ENCODE measurements at regions not wholly inside any gene's neighbourhood (a gene's known extent, or its start where the extent isn't known, plus 50 kb on each side); places are given as distances from the start of the nearest gene placed in this dataset.

GRCh38 chr7:25375805-25376600 is 147.7 kb upstream of the NPVF start:
- TF ChIP-seq YY1 (IDR thresholded peaks at IDR 0.05; ENCODE audit: insufficient read depth, insufficient read length) (no peak), SUZ12 (IDR thresholded peaks at IDR 0.05; ENCODE audit: extremely low read depth, insufficient read depth, insufficient read length) (no peak), ZNF274 (IDR thresholded peaks at IDR 0.05; ENCODE audit: low read depth, low read length) (no peak)
- H3K4me1 ChIP-seq (ENCODE audit: insufficient read depth, insufficient read length) = no peaks in the 10 kb centered on the region
- H3K27me3 ChIP-seq (ENCODE audit: insufficient read depth, insufficient read length) = no peaks in the 10 kb centered on the region
- no peaks in the 10 kb centered on the region for H3K36me3 ChIP-seq (ENCODE audit: insufficient read depth, insufficient read length, low read length)
- no peak overlapping the region for H3K4me3 ChIP-seq (ENCODE audit: insufficient read length, low read depth)
- H3K9me3 ChIP-seq (ENCODE audit: insufficient read depth, low read length) = peaks cover 16% of the 10 kb centered on the region
- H3K9ac ChIP-seq (ENCODE audit: insufficient read length, low read depth) = no peak overlapping the region
- DNase-seq (ENCODE audit: low read depth, low spot score) = no peak

GRCh38 chr7:25379351-25380300 is 151.3 kb upstream of the NPVF start:
- no peaks in the 10 kb centered on the region for H3K4me1 ChIP-seq (ENCODE audit: insufficient read depth, insufficient read length)
- no peak overlapping the region for H3K9ac ChIP-seq (ENCODE audit: insufficient read length, low read depth)
- no peaks in the 10 kb centered on the region for H3K9me3 ChIP-seq (ENCODE audit: insufficient read depth, low read length)
- DNase-seq (ENCODE audit: low read depth, low spot score) = no peak
- no peaks in the 10 kb centered on the region for H3K27me3 ChIP-seq (ENCODE audit: insufficient read depth, insufficient read length)
- no peaks in the 10 kb centered on the region for H3K36me3 ChIP-seq (ENCODE audit: insufficient read depth, insufficient read length, low read length)
- H3K4me3 ChIP-seq (ENCODE audit: insufficient read length, low read depth) = no peak overlapping the region
- no peak for TF ChIP-seq YY1 (IDR thresholded peaks at IDR 0.05; ENCODE audit: insufficient read depth, insufficient read length)
- TF ChIP-seq ZNF274 (IDR thresholded peaks at IDR 0.05; ENCODE audit: low read depth, low read length) = no peak
- no peak for TF ChIP-seq SUZ12 (IDR thresholded peaks at IDR 0.05; ENCODE audit: extremely low read depth, insufficient read depth, insufficient read length)

GRCh38 chr7:25381818-25382589 is 153.7 kb upstream of the NPVF start:
- H3K9me3 ChIP-seq (ENCODE audit: insufficient read depth, low read length) = no peaks in the 10 kb centered on the region
- no peaks in the 10 kb centered on the region for H3K27me3 ChIP-seq (ENCODE audit: insufficient read depth, insufficient read length)
- TF ChIP-seq YY1 (IDR thresholded peaks at IDR 0.05; ENCODE audit: insufficient read depth, insufficient read length) (no peak), SUZ12 (IDR thresholded peaks at IDR 0.05; ENCODE audit: extremely low read depth, insufficient read depth, insufficient read length) (no peak), ZNF274 (IDR thresholded peaks at IDR 0.05; ENCODE audit: low read depth, low read length) (no peak)
- no peak overlapping the region for H3K9ac ChIP-seq (ENCODE audit: insufficient read length, low read depth)
- H3K4me1 ChIP-seq (ENCODE audit: insufficient read depth, insufficient read length) = no peaks in the 10 kb centered on the region
- H3K4me3 ChIP-seq (ENCODE audit: insufficient read length, low read depth) = no peak overlapping the region
- H3K36me3 ChIP-seq (ENCODE audit: insufficient read depth, insufficient read length, low read length) = no peaks in the 10 kb centered on the region
- no peak for DNase-seq (ENCODE audit: low read depth, low spot score)

- DNase-seq (ENCODE audit: low read depth, low spot score) = no peak
- Histone ChIP-seq H3K4me3 (ENCODE audit: insufficient read length, low read depth) (no peak overlapping the region), H3K27me3 (ENCODE audit: insufficient read depth, insufficient read length) (no peaks in the 10 kb centered on the region), H3K4me1 (ENCODE audit: insufficient read depth, insufficient read length) (no peaks in the 10 kb centered on the region), H3K9ac (ENCODE audit: insufficient read length, low read depth) (no peak overlapping the region), H3K36me3 (ENCODE audit: insufficient read depth, insufficient read length, low read length) (no peaks in the 10 kb centered on the region), H3K9me3 (ENCODE audit: insufficient read depth, low read length) (no peaks in the 10 kb centered on the region)
- TF ChIP-seq ZNF274 (IDR thresholded peaks at IDR 0.05; ENCODE audit: low read depth, low read length) (no peak), SUZ12 (IDR thresholded peaks at IDR 0.05; ENCODE audit: extremely low read depth, insufficient read depth, insufficient read length) (no peak), YY1 (IDR thresholded peaks at IDR 0.05; ENCODE audit: insufficient read depth, insufficient read length) (no peak)
Measured at GRCh38 chr7:25382869-25383268, 154.6 kb upstream of the NPVF start.

- H3K36me3 ChIP-seq (ENCODE audit: insufficient read depth, insufficient read length, low read length) = no peaks in the 10 kb centered on the region
- H3K9ac ChIP-seq (ENCODE audit: insufficient read length, low read depth) = no peak overlapping the region
- no peaks in the 10 kb centered on the region for H3K4me1 ChIP-seq (ENCODE audit: insufficient read depth, insufficient read length)
- H3K27me3 ChIP-seq (ENCODE audit: insufficient read depth, insufficient read length) = no peaks in the 10 kb centered on the region
- DNase-seq (ENCODE audit: low read depth, low spot score) = no peak
- TF ChIP-seq ZNF274 (IDR thresholded peaks at IDR 0.05; ENCODE audit: low read depth, low read length) = no peak
- no peak for TF ChIP-seq YY1 (IDR thresholded peaks at IDR 0.05; ENCODE audit: insufficient read depth, insufficient read length)
- no peak for TF ChIP-seq SUZ12 (IDR thresholded peaks at IDR 0.05; ENCODE audit: extremely low read depth, insufficient read depth, insufficient read length)
- H3K4me3 ChIP-seq (ENCODE audit: insufficient read length, low read depth) = no peak overlapping the region
- no peaks in the 10 kb centered on the region for H3K9me3 ChIP-seq (ENCODE audit: insufficient read depth, low read length)
Measured at GRCh38 chr7:25383402-25383801, 155.1 kb upstream of the NPVF start.

- DNase-seq (ENCODE audit: low read depth, low spot score) = no peak
- Histone ChIP-seq H3K36me3 (ENCODE audit: insufficient read depth, insufficient read length, low read length) (no peaks in the 10 kb centered on the region), H3K9ac (ENCODE audit: insufficient read length, low read depth) (no peak overlapping the region), H3K9me3 (ENCODE audit: insufficient read depth, low read length) (no peaks in the 10 kb centered on the region), H3K4me1 (ENCODE audit: insufficient read depth, insufficient read length) (no peaks in the 10 kb centered on the region), H3K27me3 (ENCODE audit: insufficient read depth, insufficient read length) (no peaks in the 10 kb centered on the region), H3K4me3 (ENCODE audit: insufficient read length, low read depth) (no peak overlapping the region)
- TF ChIP-seq YY1 (IDR thresholded peaks at IDR 0.05; ENCODE audit: insufficient read depth, insufficient read length) = no peak
- TF ChIP-seq ZNF274 (IDR thresholded peaks at IDR 0.05; ENCODE audit: low read depth, low read length) = no peak
- TF ChIP-seq SUZ12 (IDR thresholded peaks at IDR 0.05; ENCODE audit: extremely low read depth, insufficient read depth, insufficient read length) = no peak
Measured at GRCh38 chr7:25384788-25385505, 156.7 kb upstream of the NPVF start.

Data from NT2/D1 (cell line).